NCI-H2196 (cell line): ENCODE measurements at regions not wholly inside any gene's neighbourhood (a gene's known extent, or its start where the extent isn't known, plus 50 kb on each side); places are given as distances from the start of the nearest gene placed in this dataset.
A peak's percentile ranks its signal among the peaks of the same experiment; 100 is the strongest.
"Not testable (repeated sequence)": the region's sequence is repeated elsewhere in the genome, so short reads cannot be mapped to it uniquely, and the experiment has no call there.

Source experiments
- DNase-seq: peaks from one replicate; lab custom pipeline; 2025; ENCODE audit not compliant: unreplicated experiment; lab: John Stamatoyannopoulos, UW

GRCh38 chr7:15143936-15144335 is 241.4 kb upstream of the DGKB start:
- no peak for DNase-seq

- DNase-seq: no peak
These were observed 240.6 kb upstream of the DGKB start for GRCh38 chr7:15143121-15143520.

- no peak for DNase-seq
These were observed 237.9 kb upstream of the DGKB start for GRCh38 chr7:15140431-15140830.

GRCh38 chr7:15131661-15132060 is 229.1 kb upstream of the DGKB start:
- no peak for DNase-seq

- DNase-seq: no peak
These were observed 228.4 kb upstream of the DGKB start for GRCh38 chr7:15130666-15131541.

GRCh38 chr7:15128716-15129115 is 226.2 kb upstream of the DGKB start:
- peak; percentile 21 for DNase-seq

GRCh38 chr7:15126653-15127052 is 224.1 kb upstream of the DGKB start:
- DNase-seq: not testable (repeated sequence)

- no peak for DNase-seq
These were observed 221.3 kb upstream of the DGKB start for GRCh38 chr7:15123901-15124300.

- no peak for DNase-seq
These were observed 211.2 kb upstream of the DGKB start for GRCh38 chr7:15113752-15114151.

- no peak for DNase-seq
These were observed 203.2 kb upstream of the DGKB start for GRCh38 chr7:15105711-15106110.

- DNase-seq: no peak
These were observed 202.0 kb upstream of the DGKB start for GRCh38 chr7:15104411-15105092.

GRCh38 chr7:15099074-15099473 is 196.5 kb upstream of the DGKB start:
- DNase-seq: no peak

GRCh38 chr7:15096853-15097252 is 194.3 kb upstream of the DGKB start:
- DNase-seq: no peak

GRCh38 chr7:15094989-15095388 is 192.4 kb upstream of the DGKB start:
- DNase-seq: no peak

- no peak for DNase-seq
These were observed 185.2 kb upstream of the DGKB start for GRCh38 chr7:15087771-15088170.

GRCh38 chr7:15086862-15087261 is 184.3 kb upstream of the DGKB start:
- DNase-seq: no peak

GRCh38 chr7:15086131-15086611 is 183.6 kb upstream of the DGKB start:
- DNase-seq: no peak

GRCh38 chr7:15085366-15085765 is 182.8 kb upstream of the DGKB start:
- DNase-seq: no peak

GRCh38 chr7:15084368-15084767 is 181.8 kb upstream of the DGKB start:
- DNase-seq: no peak

GRCh38 chr7:15081891-15082290 is 179.3 kb upstream of the DGKB start:
- no peak for DNase-seq

- no peak for DNase-seq
These were observed 170.8 kb upstream of the DGKB start for GRCh38 chr7:15073301-15073700.

- no peak for DNase-seq
These were observed 165.8 kb upstream of the DGKB start for GRCh38 chr7:15068324-15068723.
